GM12878 (cell line): ENCODE measurements at regions not wholly inside any gene's neighbourhood (a gene's known extent, or its start where the extent isn't known, plus 50 kb on each side); places are given as distances from the start of the nearest gene placed in this dataset.

Experiments used
- E4F1 ChIP-seq: fragments of 450-650 bp; IDR thresholded peaks from 2 replicates; pipeline ENCODE4 v1.6.1; 2018; ENCODE audit warnings: borderline replicate concordance, mild to moderate bottlenecking; ENCODE audit not compliant: partially characterized antibody
- ETV6 ChIP-seq, 2 experiments: fragments of 450-650 bp in 1 of 2; IDR thresholded peaks in 1 of 2; conservative IDR thresholded peaks in 1 of 2; 2 replicates each; pipeline ENCODE4 v1.6.1; 2014; ENCODE audit warnings: antibody characterized with exemption in 1 of 2, borderline replicate concordance in 1 of 2, low read depth in 1 of 2, mild to moderate bottlenecking in 1 of 2, moderate library complexity in 1 of 2
- POLR2AphosphoS5 ChIP-seq: IDR thresholded peaks from 2 replicates; pipeline ENCODE4 v1.6.1; 2011; ENCODE audit warnings: mild to moderate bottlenecking, low read length, inconsistent platforms

- TF ChIP-seq E4F1, result no peak
- no peak for TF ChIP-seq ETV6 (conservative IDR thresholded peaks at IDR 0.05 in 1 of 2, IDR thresholded peaks at IDR 0.05 in 1 of 2; ENCODE audit: borderline replicate concordance in 1 of 2, low read depth in 1 of 2)
- TF ChIP-seq POLR2AphosphoS5, result no peak
Observed at GRCh38 chr5:40410964-40411635, 268.6 kb upstream of the PTGER4 start.
